8988T (cell line): ENCODE measurements at regions not wholly inside any gene's neighbourhood (a gene's known extent, or its start where the extent isn't known, plus 50 kb on each side); places are given as distances from the start of the nearest gene placed in this dataset.
"Not testable (repeated sequence)": the region's sequence is repeated elsewhere in the genome, so short reads cannot be mapped to it uniquely, and the experiment has no call there.

ENCODE experiments used
- DNase-seq: peaks from one replicate; pipeline ENCODE4 v3.0.0; 2011

DNA sequence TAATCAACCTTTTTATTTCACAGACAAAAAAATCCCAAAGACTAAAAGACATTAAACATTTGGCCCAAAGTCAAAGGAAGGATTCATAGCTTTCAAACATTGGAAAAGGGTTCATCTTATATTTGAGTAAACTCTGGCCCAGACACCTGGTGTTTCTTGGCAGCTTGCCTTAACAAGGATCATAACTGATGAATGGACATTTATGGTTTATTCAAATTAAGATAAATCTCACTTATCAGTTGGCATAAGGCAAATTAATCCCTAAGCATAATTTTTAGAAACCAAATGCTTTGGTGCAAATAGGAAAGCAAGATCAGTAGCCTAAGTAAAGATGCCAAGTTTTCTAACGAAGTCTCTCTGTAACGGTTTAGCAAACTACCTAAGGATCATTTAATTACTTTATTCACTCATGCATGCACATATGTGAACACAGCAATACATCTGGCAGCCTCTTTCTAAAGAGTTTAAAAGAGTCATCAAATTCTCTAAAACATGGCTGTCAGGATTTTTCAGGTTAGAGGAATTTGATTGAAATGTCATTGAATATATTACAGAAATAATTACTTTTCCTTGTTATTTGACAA is 323.4 kb upstream of the RBMS1 start:
- DNase-seq, result no peak

DNA sequence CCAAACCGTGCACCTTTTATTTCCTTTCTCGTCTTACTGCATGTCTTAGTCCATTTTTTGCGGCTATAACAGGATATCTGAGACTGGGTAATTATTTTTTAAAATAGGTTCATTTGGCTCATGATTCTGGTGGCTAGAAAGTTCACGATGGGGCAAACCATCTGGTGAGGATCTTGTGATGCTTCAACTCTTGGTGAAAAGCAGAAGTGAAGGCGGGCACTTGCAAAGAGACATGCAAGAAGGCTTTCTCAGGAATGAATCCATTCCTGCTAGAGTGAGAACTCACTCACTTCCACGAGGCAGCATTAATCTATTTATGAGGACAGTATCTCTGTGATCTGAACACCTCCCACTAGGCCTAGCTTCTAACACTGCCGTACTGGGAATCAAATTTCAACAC is 327.1 kb upstream of the RBMS1 start:
- no peak for DNase-seq

DNA sequence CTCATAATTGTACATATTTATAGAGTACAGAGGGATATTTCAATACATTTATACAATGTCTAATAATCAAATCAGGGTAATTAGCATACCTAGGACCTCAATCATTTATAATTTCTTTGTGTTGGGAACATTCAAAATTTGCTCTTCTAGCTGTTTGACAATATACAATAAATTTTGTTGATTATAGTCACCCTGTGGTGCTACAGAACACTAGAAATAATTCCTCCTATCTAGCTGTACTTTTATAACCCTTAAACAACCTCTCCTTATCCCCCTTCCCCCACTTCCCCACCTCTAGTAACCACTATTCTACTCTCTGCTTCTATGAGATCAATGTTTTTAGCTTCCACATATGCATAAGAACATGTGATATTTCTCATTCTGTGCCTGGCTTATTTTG is 328.4 kb upstream of the RBMS1 start:
- DNase-seq, result no peak

DNA sequence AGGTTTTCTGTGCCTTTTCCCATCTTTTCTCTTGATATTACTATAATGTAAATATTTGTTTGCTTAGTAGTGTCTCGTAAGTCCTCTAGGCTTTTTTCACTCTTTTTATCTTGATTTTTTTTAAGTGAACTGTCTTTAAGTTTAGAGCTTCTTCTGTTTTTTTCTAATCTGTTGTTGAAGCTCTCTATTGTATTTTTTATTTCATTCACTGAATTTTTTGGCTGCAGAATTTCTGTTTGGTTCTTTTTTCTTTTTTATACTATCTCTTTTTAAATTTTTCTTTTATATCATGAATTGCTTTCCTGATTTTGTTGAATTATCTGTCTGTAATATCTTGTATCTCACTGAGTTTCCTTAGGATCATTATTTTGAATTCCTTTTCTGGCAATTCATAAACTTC is 331.8 kb upstream of the RBMS1 start:
- DNase-seq, result no peak

DNA sequence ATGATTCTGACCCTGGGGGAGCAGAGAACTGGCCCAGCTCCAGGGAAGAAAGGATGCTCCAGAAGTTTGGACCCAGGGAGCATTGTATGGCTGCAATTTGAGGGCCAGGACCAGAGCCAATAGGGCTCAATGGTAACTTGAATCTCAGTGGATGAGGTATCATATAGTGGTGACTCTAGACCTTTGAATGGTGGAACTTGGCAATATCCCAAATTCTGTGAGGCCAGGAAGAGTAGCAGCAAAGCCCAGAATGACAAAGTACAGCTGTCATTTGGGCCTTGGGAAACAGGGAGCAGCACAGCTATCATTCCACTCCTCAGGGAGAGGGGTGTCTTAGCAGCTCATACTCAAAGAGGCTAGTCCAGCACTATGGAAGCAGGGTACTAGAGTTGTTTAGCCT is 332.9 kb upstream of the RBMS1 start:
- no peak for DNase-seq

DNA sequence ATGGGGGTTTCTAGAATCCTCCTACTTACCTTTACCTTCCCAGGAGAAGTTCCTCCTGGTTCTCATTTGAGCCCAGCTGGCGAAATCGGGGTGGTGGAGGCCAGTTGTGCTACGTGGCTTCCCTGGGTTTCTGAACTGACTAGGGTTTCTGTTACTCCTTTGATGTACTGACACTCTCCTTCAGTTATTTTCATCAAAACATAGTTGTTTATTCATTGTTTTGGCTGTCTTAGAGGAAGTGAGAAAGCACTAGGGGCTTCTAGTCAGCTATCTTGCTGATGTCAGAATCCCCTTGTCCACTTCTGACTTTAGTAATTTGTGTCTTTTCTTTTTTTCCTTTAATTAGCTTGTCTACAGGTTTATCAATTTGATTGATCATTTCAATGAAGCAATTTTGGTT is 332.2 kb upstream of the TANK start:
- no peak for DNase-seq

DNA sequence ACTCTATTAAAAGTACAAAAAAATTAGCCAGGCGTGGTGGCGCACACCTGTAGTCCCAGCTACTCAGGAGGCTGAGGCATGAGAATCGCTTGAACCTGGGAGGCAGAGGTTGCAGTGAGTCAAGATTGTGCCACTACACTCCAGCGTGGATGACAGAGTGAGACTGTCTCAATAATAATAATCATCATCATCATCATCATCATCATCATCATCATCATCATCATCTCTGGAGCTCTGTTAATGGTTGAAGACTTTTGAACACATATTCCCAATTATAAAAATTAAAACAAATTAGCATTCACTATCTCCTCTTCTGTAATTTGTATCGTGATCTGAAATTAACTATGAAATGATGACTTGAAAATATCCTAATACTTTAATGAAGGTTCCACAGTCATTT is 327.8 kb upstream of the TANK start:
- DNase-seq, result not testable (repeated sequence)

DNA sequence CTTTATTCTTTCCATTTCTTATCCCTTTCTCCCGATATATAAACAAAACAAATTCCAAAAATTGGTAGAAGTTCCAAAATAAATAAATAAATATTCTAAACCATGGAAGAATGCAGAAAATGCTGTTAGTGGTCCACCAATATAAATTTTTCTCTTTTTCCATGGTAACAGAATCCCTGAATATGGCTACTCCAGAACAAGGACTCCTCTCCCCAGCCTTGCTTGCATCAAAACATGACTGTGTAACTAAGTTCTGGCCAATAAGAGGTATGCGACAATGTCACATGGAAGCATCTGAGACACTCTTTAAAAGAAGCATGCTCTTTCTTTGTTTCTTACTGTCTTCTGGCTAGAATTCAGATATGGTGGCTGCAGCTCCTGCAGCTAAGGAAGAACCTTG is 325.1 kb upstream of the TANK start:
- no peak for DNase-seq

DNA sequence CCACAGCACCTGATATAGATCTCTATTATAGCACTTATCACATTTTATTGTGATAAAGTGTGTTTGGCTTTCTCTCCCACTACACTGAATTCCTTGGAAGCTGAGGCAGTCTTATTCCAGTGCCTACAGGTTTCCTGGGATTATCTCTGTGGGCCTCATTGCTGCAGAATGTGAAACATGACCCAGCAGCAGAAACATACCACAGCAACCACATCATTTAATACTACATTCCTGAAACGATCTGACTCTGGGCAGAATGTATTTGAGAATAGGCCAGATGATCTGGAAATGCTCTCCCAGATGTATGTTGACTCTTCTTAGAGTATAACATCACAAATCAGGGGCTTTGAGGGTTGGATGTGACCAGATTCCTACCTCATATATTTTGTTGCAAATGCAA is 323.5 kb upstream of the TANK start:
- no peak for DNase-seq

DNA sequence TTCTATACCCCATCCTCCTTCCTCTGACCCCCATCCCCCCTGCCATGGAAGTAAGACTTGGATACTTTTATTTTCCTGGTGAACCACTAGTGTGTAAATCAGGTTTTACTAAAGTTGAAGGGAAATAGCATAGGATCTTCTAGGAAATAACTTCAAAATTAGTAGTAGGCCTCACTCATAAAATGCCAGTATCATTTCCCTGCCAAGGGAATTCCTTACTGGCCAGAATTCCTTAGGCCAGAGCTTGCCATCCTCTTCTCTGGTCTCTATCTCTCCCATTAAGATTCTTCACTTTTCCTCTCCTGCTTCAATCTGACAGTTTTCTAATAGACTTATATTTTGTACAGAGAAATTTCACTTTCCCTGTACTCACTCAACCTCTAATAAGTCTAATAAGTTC is 322.8 kb upstream of the TANK start:
- no peak for DNase-seq

DNA sequence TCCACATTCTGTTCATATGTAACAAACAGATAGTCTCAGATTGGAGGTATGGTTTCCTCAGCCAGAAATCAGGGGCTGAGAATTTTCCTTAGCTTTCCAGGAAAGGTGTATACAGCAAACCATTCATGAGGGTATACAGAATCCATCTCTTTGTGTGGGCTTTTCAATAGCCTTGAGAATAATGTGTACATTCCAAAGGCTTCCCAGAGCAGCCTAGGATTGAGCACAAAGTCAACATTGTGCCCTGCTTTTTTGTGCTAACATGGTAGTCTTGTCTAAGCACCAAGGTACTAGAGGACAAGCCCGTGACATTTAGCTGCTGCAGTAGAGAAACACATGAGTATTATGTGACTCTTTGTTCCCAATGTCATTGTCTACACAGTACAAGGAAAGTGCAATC is 322.1 kb upstream of the TANK start:
- DNase-seq, result no peak

DNA sequence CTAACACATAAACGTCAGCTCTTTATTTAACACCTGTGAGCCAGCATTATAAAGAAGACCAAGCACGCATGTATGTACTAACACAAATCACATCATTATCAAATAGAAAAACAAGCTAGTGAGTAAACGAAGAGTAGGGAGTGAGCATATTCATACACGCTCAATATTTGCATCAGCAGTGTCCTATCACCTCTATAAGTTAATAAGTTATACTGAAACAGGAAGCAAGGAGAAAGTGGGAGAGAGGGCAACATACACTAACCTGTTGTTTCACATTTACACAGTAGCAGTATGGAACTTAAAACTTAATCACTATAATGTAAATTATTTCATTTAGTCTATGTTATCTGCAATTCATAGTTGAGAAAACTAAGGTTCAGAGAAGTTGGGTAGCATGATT is 321.5 kb upstream of the TANK start:
- DNase-seq, result no peak

DNA sequence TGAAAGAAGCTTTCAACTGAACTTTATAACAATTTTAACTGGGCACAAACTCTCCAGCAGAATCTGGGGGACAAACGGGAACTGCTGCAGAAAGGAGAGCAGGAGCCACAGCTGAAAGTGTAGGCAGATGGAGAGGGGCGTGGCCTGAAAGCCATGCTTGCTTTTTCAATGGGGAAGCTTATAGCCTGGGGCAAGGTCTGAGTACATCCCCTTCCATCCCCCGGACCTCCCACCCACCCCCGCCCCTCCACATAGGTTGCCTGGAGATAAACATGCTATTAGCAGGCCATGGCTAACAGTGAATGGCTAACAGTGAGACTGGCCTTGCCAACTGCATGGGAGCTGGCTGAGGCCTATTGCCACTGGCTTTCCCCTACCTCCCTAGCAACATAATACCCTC is 317.9 kb upstream of the TANK start:
- no peak for DNase-seq

DNA sequence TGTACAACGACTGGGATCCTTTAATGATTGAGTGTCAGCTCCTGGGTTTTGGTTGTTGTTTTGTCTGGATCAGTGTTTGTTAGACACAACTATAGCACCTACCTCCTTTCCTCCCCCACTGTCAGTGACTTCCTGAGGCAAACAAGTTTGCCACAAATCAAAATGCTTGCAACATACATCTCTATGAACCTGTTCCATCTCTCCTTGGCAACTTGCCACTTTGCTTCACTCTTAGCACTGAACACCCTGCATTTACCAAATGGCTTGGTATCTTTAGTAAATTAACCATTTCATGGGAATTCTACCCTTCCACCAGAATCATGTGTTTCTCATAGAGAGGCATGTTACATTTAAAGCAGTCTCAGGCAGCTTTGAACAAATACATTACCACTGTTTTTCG is 301.1 kb upstream of the TANK start:
- no peak for DNase-seq

DNA sequence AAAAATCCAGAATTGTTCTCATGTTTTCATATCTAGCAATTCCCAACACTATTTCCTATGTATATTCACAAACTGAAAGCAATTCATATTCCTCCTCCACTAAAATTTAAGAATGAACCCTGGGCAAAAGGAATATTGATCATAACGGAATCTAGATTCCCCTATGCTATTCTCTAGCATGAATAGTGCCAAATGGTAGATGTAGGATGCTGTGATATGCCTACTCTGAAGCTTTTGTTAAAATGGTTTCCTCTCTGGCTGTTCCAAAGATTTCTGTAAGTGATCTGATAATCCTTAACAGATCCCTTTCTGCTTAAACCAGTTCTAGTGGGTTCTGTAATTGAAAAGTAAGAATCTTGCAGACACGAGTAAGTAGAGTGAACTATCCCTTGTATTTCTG is 298.0 kb upstream of the TANK start:
- no peak for DNase-seq

DNA sequence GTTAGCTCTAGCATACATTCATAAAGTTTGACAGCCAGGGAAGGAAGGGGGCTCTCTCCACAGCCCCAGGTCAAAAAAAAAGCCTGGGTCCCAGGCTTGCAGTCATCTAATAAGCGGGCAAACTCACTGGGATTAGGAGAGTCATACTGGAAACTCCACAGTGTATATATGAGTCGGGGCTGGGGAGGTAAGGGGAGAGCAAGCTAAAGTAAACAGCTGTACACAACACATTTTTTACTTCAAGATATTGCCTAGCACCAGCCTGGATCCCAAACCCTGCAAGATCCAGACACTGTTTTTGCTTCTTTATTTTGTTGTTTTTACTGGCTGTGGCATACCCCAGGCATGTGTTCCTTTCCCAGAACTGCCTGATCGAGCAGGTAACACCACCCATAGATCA is 291.3 kb upstream of the TANK start:
- no peak for DNase-seq

DNA sequence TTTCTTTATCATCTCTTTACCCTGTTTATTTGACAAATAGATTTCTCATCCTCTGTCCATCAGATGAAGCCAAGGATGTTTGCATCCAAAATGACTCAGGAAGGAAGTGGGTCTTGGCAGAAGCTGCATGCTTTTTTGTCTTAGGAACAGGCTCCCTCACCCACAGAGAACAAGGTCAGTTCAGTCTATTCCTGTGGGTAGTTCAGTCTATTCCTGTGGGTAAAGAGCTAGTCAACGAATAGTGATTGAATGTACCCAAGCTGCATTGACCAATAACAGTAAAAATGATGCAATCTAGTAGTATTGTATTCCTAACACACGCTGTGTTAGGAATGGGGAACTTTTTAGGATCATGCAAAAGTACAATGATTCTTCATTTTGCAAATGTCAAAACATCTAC is 290.8 kb upstream of the TANK start:
- DNase-seq, result no peak

DNA sequence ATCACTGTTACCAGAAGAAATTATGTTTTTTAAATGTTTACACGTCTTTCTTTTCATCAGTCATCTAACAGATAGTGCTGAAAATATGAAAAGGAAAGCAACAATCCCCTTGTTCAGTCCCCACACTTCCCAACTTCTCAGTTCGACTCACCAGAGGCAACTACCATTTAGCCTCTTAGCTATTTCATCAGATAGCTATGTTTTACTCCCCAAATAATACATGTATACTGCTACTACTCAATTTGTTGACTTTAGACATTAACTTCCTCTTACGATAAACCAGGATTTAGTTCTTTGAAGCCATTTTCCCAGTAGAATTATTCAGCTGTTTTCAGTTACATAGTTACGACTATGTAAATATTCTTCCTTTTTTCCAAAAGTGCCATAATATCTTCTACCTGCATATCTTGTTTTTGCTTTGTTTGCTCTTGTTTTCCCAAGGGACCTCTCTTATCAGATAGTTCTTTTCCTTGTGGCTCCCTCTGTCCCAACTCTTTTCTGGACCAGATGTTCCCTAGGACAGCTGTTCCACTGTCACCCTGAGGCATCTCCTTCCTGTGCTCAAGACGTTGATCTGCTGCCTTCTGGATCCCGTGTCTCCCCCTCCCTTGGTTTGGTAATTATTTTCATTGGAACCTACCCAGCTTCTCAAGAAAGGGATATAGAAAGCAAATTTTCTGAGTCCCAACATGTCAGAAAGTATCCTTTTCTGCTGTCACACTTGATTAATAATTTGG is 289.3 kb upstream of the TANK start:
- DNase-seq, result no peak

DNA sequence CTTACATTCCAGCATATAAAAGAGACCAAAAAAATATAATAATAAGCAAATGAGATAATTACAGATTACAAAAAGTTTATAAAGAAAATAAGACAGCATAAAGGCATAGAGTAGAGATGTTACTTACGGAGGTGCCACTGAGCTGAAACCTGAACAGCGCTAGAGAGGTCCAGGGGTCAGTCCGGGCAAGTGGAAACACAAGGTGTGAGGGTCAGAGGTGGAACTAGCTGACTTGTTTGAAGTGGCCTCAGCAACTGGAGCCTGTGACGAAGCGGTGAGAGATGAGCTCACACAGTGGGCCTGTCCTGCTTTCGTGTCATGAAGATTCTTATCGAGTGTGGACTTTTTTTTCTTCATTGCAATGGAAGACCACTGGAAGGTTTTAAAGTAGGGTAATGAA is 288.3 kb upstream of the TANK start:
- DNase-seq, result no peak

DNA sequence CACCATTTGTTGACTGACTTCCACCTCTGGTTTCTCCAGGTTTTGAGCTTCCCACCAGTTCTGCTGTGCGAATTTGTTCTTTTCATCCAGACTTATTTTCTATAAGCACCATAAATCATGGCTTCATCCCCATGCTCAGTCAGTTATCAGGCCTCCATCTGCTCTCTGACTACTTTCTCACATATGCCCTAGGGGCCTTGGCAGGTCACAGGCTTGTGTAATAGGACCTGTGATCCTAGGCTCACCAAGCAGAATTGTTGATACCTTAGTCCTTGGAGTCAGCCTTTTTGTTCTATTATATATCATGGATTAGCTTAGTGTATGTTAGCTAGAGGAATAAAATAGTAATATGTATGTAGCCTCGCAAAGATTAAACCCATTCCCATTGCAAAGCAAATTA is 284.2 kb upstream of the TANK start:
- DNase-seq, result no peak

DNA sequence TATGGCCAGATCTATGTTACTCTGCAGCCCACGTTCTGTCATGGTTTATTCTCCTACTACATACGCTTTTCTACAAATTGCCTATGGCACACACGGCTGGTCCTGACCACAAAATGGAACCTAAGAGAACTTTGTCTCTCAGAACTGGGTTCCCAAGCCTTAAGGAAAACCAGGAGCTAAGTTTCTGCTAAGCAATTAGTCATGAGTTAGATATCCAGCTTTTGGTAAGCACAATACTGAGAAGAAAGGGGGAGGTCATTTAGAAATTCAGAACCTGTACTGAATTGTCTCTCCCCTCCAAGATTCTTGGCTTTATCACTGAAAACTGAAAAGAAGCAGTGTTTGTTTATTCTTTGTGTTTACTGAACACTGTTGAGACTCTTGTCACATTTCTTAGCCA is 283.5 kb upstream of the TANK start:
- DNase-seq, result no peak

DNA sequence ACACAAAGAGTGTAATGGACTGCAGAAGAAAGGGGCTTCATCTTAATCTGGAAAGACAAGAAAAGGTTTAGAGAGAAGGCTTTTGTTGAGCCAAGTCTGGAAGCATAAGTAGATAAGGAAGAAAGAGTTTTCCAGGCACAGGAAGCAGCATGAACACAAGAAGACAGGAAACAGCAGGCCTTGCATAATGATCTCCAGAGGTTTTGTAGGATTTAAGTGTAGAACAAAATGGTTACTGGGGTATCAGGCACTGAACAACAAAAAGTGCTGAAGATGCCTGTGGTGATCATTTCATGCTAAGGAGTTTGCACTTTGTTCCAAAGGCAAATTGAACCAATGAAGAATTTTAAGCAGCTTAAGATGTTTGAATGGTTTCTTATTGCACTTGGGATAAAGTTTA is 281.6 kb upstream of the TANK start:
- no peak for DNase-seq

DNA sequence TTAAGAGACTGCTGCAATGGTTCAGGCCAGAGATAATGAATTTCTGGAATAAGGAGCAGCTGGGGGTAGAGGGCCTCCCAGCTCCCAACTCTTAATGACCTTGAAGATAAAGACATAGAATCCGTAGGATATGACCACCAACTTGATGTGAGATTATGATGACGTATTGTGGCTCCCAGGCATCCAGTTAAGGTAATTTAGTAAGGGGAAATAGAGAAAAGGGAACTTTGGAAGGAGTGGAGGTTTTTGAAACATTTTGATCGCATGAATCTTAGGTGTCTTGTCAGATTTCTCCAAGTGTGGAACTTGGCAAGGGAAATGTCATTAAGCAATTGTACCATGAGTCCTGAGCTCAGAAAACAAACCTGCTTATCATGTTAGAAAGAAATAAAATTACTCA is 277.3 kb upstream of the TANK start:
- no peak for DNase-seq

DNA sequence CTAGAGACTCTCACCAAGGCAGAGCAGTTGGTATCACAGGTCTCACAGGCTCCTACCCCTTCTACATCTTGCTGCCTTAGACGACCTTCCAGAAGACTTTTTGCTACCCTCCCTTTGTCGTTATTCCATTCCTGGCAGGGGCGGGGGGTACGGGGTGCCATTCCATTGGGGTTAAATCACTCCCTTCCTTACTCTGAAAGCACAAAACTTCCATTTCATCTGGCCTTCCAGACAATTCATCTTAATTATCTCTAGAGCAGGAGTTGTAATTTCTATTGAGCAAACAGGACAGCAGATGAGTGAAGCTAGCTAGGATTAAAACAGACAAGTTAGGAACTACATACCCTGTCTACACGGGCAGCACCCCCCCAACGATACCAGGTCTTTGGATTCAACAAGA is 276.2 kb upstream of the TANK start:
- DNase-seq, result no peak

DNA sequence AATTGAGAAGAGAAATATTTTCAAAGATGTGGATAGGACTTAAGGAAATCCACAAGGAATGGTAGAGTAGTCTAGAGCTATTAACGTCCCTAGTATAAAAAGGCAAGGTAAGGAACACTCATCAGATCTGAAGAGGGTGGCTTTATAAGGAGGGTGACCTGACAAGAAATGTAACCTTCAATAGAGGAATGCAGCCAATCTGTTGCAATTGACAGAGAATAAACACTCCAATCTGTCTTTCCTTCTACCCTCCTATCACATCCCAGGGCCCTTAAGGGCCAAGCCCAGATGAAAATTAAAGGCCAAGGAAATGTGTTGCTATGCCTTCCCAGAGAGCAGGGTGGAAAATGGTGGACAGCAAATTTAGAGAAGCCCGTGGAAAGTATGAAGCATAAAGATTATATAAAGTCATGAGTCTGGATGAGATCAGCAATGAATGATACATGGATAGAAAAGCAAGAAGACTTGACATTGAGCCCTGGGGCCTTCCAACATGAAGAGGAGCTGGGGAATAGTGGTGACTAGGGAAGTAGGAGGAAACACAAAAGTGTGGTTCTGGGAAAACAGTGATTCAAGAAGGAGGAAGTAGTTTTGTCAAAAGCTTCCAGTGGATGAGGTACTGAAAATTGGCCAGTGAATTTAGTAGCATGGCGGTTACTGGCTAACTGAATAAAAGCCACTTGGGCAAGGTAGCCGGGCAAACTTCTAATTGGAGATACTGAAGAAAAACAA is 270.6 kb upstream of the TANK start:
- DNase-seq, result no peak
